ENCODE measurements at regions not wholly inside any gene's neighbourhood (a gene's known extent, or its start where the extent isn't known, plus 50 kb on each side); places are given as distances from the start of the nearest gene placed in this dataset.

DNA sequence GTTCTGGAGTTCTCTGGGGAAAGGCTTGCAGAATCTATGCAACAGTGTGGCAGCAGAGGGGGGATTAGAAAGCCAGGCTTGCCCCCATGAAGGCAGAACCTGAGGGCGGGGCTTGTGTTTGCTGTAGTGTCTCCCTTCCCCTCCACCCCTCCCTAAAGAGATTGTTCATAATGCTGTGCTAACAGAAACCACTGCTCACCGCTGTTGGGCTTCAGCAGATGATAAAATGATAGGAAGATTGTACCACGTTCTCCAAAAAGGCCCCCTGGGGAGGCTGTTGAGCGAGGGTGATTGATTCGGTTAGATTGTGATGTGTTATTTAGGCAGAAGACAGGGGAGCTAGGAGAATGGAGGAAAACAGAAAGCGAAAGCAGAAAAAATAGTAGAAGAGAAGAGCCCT, 215.2 kb upstream of the NCAM1 start:
- no peak overlapping the region for H3K4me2 ChIP-seq (ENCODE audit: low read length)
- no peak overlapping the region for H3K9ac ChIP-seq (ENCODE audit: low read length)
- H3K4me1 ChIP-seq (ENCODE audit: control insufficient read depth in 1 of 2, insufficient read depth in 2 of 2, low read length in 2 of 2), result no peaks in the 10 kb centered on the region
- CTCF ChIA-PET, result no interaction called here
- no peak for DNase-seq (ENCODE audit: low read depth, low spot score)
- H3K9me2 ChIP-seq (ENCODE audit: insufficient read depth), result no peaks in the 10 kb centered on the region
- no peak for ATAC-seq
- no peak overlapping the region for H2AFZ ChIP-seq (ENCODE audit: low read depth, low read length, poor library complexity, severe bottlenecking)
- POLR2A ChIA-PET, result no interaction called here
- H4K20me1 ChIP-seq (ENCODE audit: insufficient read depth), result no peaks in the 10 kb centered on the region
- RAD21 ChIA-PET (ENCODE audit: low non-redundant PET in 1 of 2, low total read pairs in 2 of 2, uncharacterized antibody in 2 of 2, unreplicated experiment in 2 of 2), result no interaction called here
- H3K27me3 ChIP-seq (ENCODE audit: insufficient read depth, low read length), result peaks cover 80% of the 10 kb centered on the region
- TF ChIP-seq EZH2 (IDR thresholded peaks at IDR 0.05) (no peak), POLR2A (IDR thresholded peaks at IDR 0.05; ENCODE audit: borderline replicate concordance, extremely low read depth, insufficient read depth, insufficient read length) (no peak)
- intact Hi-C loops (cut with micrococcal nuclease), result no loop called here
- no TSS peak for BruUV-seq (replicated peaks)
- no peak overlapping the region for H3K4me3 ChIP-seq (replicated peaks in 1 of 2; ENCODE audit: low read depth in 1 of 2, low read length in 2 of 2)
- H3K27ac ChIP-seq (ENCODE audit: low read depth, low read length), result no peak overlapping the region
- no peaks in the 10 kb centered on the region for H3K36me3 ChIP-seq (ENCODE audit: control insufficient read depth in 1 of 2, insufficient read depth in 2 of 2, low read length in 2 of 2)
- H3K9me3 ChIP-seq (ENCODE audit: control insufficient read depth in 1 of 2, insufficient read depth in 1 of 2, low read depth in 1 of 2, low read length in 2 of 2), result no peaks in the 10 kb centered on the region
- no peaks in the 10 kb centered on the region for H3K79me2 ChIP-seq (ENCODE audit: insufficient read depth, low read length)

DNA sequence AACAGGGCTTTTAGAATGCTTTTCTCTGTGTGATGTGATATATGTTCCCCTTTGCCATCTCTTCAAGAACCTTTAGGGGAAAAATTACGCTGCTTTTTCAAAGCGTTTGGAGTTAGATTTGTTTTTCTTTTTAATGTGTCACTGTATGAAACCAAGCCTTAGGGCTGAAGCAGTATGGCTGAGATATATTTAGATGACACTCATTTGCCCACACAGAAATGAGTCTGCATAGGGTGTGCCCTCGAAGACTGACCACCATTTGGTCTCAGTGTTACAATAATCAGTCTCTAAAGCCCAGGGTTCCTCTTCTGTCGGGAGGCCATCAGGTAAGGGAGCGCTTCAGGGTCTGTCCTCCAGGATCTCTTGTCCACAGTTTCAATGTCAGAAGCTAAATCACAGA, 213.0 kb upstream of the NCAM1 start:
- RAD21 ChIA-PET (ENCODE audit: low non-redundant PET in 1 of 2, low total read pairs in 2 of 2, uncharacterized antibody in 2 of 2, unreplicated experiment in 2 of 2), result no interaction called here
- POLR2A ChIA-PET, result no interaction called here
- CTCF ChIA-PET, result no interaction called here
- TF ChIP-seq TCF7L2 (IDR thresholded peaks at IDR 0.05; ENCODE audit: borderline replicate concordance, extremely low read depth, insufficient read depth, insufficient read length), result no peak
- TF ChIP-seq EZH2phosphoT487 (IDR thresholded peaks at IDR 0.05; ENCODE audit: borderline replicate concordance), result no peak
- TF ChIP-seq, protein P1, sequence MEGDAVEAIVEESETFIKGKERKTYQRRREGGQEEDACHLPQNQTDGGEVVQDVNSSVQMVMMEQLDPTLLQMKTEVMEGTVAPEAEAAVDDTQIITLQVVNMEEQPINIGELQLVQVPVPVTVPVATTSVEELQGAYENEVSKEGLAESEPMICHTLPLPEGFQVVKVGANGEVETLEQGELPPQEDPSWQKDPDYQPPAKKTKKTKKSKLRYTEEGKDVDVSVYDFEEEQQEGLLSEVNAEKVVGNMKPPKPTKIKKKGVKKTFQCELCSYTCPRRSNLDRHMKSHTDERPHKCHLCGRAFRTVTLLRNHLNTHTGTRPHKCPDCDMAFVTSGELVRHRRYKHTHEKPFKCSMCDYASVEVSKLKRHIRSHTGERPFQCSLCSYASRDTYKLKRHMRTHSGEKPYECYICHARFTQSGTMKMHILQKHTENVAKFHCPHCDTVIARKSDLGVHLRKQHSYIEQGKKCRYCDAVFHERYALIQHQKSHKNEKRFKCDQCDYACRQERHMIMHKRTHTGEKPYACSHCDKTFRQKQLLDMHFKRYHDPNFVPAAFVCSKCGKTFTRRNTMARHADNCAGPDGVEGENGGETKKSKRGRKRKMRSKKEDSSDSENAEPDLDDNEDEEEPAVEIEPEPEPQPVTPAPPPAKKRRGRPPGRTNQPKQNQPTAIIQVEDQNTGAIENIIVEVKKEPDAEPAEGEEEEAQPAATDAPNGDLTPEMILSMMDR (IDR thresholded peaks at IDR 0.05 in 2 of 3, conservative IDR thresholded peaks at IDR 0.05 in 1 of 3; ENCODE audit: borderline replicate concordance in 1 of 3, insufficient read depth in 1 of 3, low read depth in 2 of 3, low read length in 2 of 3), result no peak
- no peak for TF ChIP-seq POLR2AphosphoS5 (IDR thresholded peaks at IDR 0.05; ENCODE audit: low read depth, low read length)
- no peak for TF ChIP-seq SRF (IDR thresholded peaks at IDR 0.05; ENCODE audit: low read depth)
- TF ChIP-seq, protein P2, sequence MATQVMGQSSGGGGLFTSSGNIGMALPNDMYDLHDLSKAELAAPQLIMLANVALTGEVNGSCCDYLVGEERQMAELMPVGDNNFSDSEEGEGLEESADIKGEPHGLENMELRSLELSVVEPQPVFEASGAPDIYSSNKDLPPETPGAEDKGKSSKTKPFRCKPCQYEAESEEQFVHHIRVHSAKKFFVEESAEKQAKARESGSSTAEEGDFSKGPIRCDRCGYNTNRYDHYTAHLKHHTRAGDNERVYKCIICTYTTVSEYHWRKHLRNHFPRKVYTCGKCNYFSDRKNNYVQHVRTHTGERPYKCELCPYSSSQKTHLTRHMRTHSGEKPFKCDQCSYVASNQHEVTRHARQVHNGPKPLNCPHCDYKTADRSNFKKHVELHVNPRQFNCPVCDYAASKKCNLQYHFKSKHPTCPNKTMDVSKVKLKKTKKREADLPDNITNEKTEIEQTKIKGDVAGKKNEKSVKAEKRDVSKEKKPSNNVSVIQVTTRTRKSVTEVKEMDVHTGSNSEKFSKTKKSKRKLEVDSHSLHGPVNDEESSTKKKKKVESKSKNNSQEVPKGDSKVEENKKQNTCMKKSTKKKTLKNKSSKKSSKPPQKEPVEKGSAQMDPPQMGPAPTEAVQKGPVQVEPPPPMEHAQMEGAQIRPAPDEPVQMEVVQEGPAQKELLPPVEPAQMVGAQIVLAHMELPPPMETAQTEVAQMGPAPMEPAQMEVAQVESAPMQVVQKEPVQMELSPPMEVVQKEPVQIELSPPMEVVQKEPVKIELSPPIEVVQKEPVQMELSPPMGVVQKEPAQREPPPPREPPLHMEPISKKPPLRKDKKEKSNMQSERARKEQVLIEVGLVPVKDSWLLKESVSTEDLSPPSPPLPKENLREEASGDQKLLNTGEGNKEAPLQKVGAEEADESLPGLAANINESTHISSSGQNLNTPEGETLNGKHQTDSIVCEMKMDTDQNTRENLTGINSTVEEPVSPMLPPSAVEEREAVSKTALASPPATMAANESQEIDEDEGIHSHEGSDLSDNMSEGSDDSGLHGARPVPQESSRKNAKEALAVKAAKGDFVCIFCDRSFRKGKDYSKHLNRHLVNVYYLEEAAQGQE (IDR thresholded peaks at IDR 0.05; ENCODE audit: low read depth), result no peak
- no peak for TF ChIP-seq ZFX (IDR thresholded peaks at IDR 0.05)
- TF ChIP-seq SIN3A (IDR thresholded peaks at IDR 0.05; ENCODE audit: low read depth), result no peak
- TF ChIP-seq, protein P3, sequence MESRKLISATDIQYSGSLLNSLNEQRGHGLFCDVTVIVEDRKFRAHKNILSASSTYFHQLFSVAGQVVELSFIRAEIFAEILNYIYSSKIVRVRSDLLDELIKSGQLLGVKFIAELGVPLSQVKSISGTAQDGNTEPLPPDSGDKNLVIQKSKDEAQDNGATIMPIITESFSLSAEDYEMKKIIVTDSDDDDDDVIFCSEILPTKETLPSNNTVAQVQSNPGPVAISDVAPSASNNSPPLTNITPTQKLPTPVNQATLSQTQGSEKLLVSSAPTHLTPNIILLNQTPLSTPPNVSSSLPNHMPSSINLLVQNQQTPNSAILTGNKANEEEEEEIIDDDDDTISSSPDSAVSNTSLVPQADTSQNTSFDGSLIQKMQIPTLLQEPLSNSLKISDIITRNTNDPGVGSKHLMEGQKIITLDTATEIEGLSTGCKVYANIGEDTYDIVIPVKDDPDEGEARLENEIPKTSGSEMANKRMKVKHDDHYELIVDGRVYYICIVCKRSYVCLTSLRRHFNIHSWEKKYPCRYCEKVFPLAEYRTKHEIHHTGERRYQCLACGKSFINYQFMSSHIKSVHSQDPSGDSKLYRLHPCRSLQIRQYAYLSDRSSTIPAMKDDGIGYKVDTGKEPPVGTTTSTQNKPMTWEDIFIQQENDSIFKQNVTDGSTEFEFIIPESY (IDR thresholded peaks at IDR 0.05; ENCODE audit: extremely low read depth, insufficient replicate concordance, low read length), result no peak
- TF ChIP-seq FOSL1 (IDR thresholded peaks at IDR 0.05; ENCODE audit: low read depth), result no peak
- no peak for TF ChIP-seq CEBPB (IDR thresholded peaks at IDR 0.05; ENCODE audit: low read depth)
- no peak for TF ChIP-seq EGR1 (IDR thresholded peaks at IDR 0.05; ENCODE audit: low read depth)
- TF ChIP-seq EZH2 (IDR thresholded peaks at IDR 0.05), result no peak
- no peak for TF ChIP-seq JUND (IDR thresholded peaks at IDR 0.05)
- no peak for TF ChIP-seq SP1 (IDR thresholded peaks at IDR 0.05; ENCODE audit: low read depth)

More for the DNA sequence above, 213.0 kb upstream of the NCAM1 start:
- DNase-seq (ENCODE audit: low read depth, low spot score), result no peak
- no TSS peak for BruUV-seq (replicated peaks)
- H3K9ac ChIP-seq (ENCODE audit: low read length), result no peak overlapping the region
- H3K27ac ChIP-seq (ENCODE audit: low read depth, low read length), result no peak overlapping the region
- H3K9me2 ChIP-seq (ENCODE audit: insufficient read depth), result no peaks in the 10 kb centered on the region
- no peaks in the 10 kb centered on the region for H3K9me3 ChIP-seq (ENCODE audit: control insufficient read depth in 1 of 2, insufficient read depth in 1 of 2, low read depth in 1 of 2, low read length in 2 of 2)
- H3K27me3 ChIP-seq (ENCODE audit: insufficient read depth, low read length), result peaks cover 79% of the 10 kb centered on the region
- H3K36me3 ChIP-seq (ENCODE audit: control insufficient read depth in 1 of 2, insufficient read depth in 2 of 2, low read length in 2 of 2), result no peaks in the 10 kb centered on the region
- intact Hi-C loops (cut with micrococcal nuclease), result no loop called here
- H3K4me3 ChIP-seq (replicated peaks in 1 of 2; ENCODE audit: low read depth in 1 of 2, low read length in 2 of 2), result no peak overlapping the region
- no peak overlapping the region for H3K4me2 ChIP-seq (ENCODE audit: low read length)
- no peak for ATAC-seq
- no peak overlapping the region for H2AFZ ChIP-seq (ENCODE audit: low read depth, low read length, poor library complexity, severe bottlenecking)
- no peaks in the 10 kb centered on the region for H3K79me2 ChIP-seq (ENCODE audit: insufficient read depth, low read length)
- H4K20me1 ChIP-seq (ENCODE audit: insufficient read depth), result no peaks in the 10 kb centered on the region
- H3K4me1 ChIP-seq (ENCODE audit: control insufficient read depth in 1 of 2, insufficient read depth in 2 of 2, low read length in 2 of 2), result no peaks in the 10 kb centered on the region

Data from HCT116 (cell line).